SU-DHL-6 (cell line): ENCODE measurements at regions not wholly inside any gene's neighbourhood (a gene's known extent, or its start where the extent isn't known, plus 50 kb on each side); places are given as distances from the start of the nearest gene placed in this dataset.

Source experiments
- EZH2phosphoT487 ChIP-seq: fragments of 200-600 bp; sonication (generic), shearing (Covaris generic); conservative IDR thresholded peaks from 2 replicates; pipeline ENCODE4 v1.6.1; 2018; ENCODE audit warnings: mild to moderate bottlenecking, antibody characterized with exemption, low read length, moderate library complexity, mixed read lengths
- TF ChIP-seq, protein P1 (sequence below): fragments of 200-600 bp; sonication (generic); IDR thresholded peaks from one replicate; pipeline ENCODE4 v1.5.1; 2017; ENCODE audit warnings: antibody characterized with exemption, mild to moderate bottlenecking, low read length, moderate library complexity; ENCODE audit not compliant: insufficient read depth, poor library complexity, severe bottlenecking

DNA sequence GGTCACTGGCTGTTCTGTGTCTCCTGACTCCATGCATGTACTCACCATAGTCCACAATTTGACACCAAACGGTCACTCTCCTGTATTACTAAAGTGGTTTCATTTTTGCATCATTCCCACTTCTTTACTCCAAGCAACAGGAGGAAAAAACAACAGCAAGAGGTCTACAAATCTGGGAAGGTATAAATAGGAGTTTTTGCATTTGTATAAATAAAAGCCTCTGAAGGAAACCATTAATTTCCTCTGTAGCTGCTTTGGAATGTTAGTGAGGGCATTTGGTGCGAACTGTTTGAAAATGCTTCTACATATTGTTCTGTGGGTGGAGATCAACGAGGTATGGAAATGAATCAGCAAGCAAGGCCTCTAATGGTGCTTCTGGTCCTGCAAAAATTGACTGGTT lies 148.5 kb upstream of the DLX2 start:
- TF ChIP-seq, protein P1, sequence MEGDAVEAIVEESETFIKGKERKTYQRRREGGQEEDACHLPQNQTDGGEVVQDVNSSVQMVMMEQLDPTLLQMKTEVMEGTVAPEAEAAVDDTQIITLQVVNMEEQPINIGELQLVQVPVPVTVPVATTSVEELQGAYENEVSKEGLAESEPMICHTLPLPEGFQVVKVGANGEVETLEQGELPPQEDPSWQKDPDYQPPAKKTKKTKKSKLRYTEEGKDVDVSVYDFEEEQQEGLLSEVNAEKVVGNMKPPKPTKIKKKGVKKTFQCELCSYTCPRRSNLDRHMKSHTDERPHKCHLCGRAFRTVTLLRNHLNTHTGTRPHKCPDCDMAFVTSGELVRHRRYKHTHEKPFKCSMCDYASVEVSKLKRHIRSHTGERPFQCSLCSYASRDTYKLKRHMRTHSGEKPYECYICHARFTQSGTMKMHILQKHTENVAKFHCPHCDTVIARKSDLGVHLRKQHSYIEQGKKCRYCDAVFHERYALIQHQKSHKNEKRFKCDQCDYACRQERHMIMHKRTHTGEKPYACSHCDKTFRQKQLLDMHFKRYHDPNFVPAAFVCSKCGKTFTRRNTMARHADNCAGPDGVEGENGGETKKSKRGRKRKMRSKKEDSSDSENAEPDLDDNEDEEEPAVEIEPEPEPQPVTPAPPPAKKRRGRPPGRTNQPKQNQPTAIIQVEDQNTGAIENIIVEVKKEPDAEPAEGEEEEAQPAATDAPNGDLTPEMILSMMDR = no peak
- no peak for TF ChIP-seq EZH2phosphoT487
